Pancreas (tissue), 10 donors: ENCODE measurements at regions not wholly inside any gene's neighbourhood (a gene's known extent, or its start where the extent isn't known, plus 50 kb on each side); places are given as distances from the start of the nearest gene placed in this dataset.

Experiments used
- ATAC-seq, 4 donors: fragments of 200-7000 bp; cut with Tn5 transposase; one replicate each; pipeline versions ENCODE4 v1.8.0 to v1.9.1; 2020; ENCODE audit warnings: mild to moderate bottlenecking in 4 of 4, moderate library complexity in 4 of 4
- DNase-seq, 6 donors: peaks; one replicate each; pipeline ENCODE4 v3.0.0-alpha.2; 2020
- FAIRE-seq: peaks from 2 replicates; lab custom pipeline; 2012; peaks lifted over from hg19 to GRCh38; lab: Jason Lieb, UNC
- H3K27ac ChIP-seq, 4 donors: fragments of 200-600 bp; sonication (generic); 1 replicate in 3 of 4; 2 replicates in 1 of 4; pipeline versions ENCODE4 v1.5.0 to v1.8.0; 2020
- H3K27me3 ChIP-seq, 4 donors: fragments of 200-600 bp; one replicate each; pipeline ENCODE4 v1.8.0; 2021
- H3K36me3 ChIP-seq, 3 donors: fragments of 200-600 bp; sonication (generic) in 1 of 3; one replicate each; pipeline versions ENCODE4 v1.5.0 to v1.8.0; 2020 to 2021
- H3K4me1 ChIP-seq, 3 donors: fragments of 200-600 bp; one replicate each; pipeline ENCODE4 v1.8.0; 2021
- H3K4me3 ChIP-seq, 4 donors: fragments of 200-600 bp; sonication (generic) in 2 of 4; one replicate each; pipeline versions ENCODE4 v1.5.0 to v1.8.0; 2020 to 2021
- H3K9me3 ChIP-seq, 4 donors: fragments of 200-600 bp; one replicate each; pipeline ENCODE4 v1.8.0; 2021
- CTCF ChIP-seq, 4 donors: fragments of 200-600 bp; sonication (generic) in 3 of 4; IDR thresholded peaks; one replicate each; pipeline versions ENCODE4 v1.5.0 to v1.8.0; 2021; ENCODE audit warnings: antibody characterized with exemption in 4 of 4
- WGBS, 2 donors: extraction: QIAGEN DNeasy Blood & Tissue Kit; methylation state at CpG; one replicate each; pipeline ENCODE4 v1.1.7; 2013; 5-methylcytosine and 5-hydroxymethylcytosine counted together
- intact Hi-C, 3 donors: fragments of 100-400 bp; cut with DNase I; formaldehyde crosslinking; loops; one replicate each; pipeline versions ENCODE4 v1.11.1 to v1.14.2; 2022
- donor health status: healthy with polysubstance abuse.
- donor health status: DM: no; HTN: no; CAD: no; lungs with moderate emphysema.
- donor health status: DM: no; HTN: no; CAD: no.
- donor health status: control.
- donor health status: control.
- donor health status: Bipolar disorder and iron deficiency.
- donor health status: DM: yes; HTN: yes; CAD: no.
- donor health status: DM: no; HTN: no; CAD: no.
- donor health status: DM: no; HTN: no; CAD: no.
- donor health status: DM: yes; HTN: yes; CAD: no.

- DNase-seq (no peak), ATAC-seq (no peak), FAIRE-seq (no peak)
- Histone ChIP-seq H3K4me3 (no peak overlapping the region), H3K27me3 (no peaks in the 10 kb centered on the region), H3K4me1 (no peaks in the 10 kb centered on the region), H3K9me3 (no peaks in the 10 kb centered on the region), H3K27ac (no peak overlapping the region), H3K36me3 (no peaks in the 10 kb centered on the region)
- intact Hi-C loops, result no loop called here
- no peak for TF ChIP-seq CTCF (IDR thresholded peaks at IDR 0.05)
- WGBS, 2 donors, result 65 to 72% methylated on average over 2 of the region's 2 CpGs
These were observed 567.4 kb upstream of the PCDH15 start for GRCh38 chr10:55368467-55368866.

GRCh38 chr10:55367555-55367954 is 566.5 kb upstream of the PCDH15 start:
- Histone ChIP-seq H3K4me3 (no peak overlapping the region), H3K27me3 (no peaks in the 10 kb centered on the region), H3K36me3 (no peaks in the 10 kb centered on the region), H3K27ac (no peak overlapping the region), H3K9me3 (no peaks in the 10 kb centered on the region), H3K4me1 (no peaks in the 10 kb centered on the region)
- DNase-seq (no peak), ATAC-seq (no peak), FAIRE-seq (no peak)
- TF ChIP-seq CTCF (IDR thresholded peaks at IDR 0.05), result no peak
- intact Hi-C loops, result no loop called here

- WGBS, 2 donors, result 73 to 86% methylated on average over 2 of the region's 2 CpGs
- no peak for ATAC-seq
These were observed 557.5 kb upstream of the PCDH15 start for GRCh38 chr10:55358539-55358938.

GRCh38 chr10:55353414-55353813 is 552.4 kb upstream of the PCDH15 start:
- Histone ChIP-seq H3K36me3 (no peaks in the 10 kb centered on the region), H3K4me3 (no peak overlapping the region), H3K4me1 (no peaks in the 10 kb centered on the region), H3K9me3 (no peaks in the 10 kb centered on the region), H3K27ac (no peak overlapping the region), H3K27me3 (no peaks in the 10 kb centered on the region)
- DNase-seq, result no peak
- no peak for FAIRE-seq
- no peak for TF ChIP-seq CTCF (IDR thresholded peaks at IDR 0.05)
- intact Hi-C loops, result no loop called here
- WGBS, 2 donors, result 38 to 41% methylated on average over 1 of the region's 1 CpG
- no peak for ATAC-seq

More at GRCh38 chr10:55358539-55358938, 557.5 kb upstream of the PCDH15 start:
- H3K4me3 ChIP-seq, result no peak overlapping the region
- no peaks in the 10 kb centered on the region for H3K27me3 ChIP-seq
- no peaks in the 10 kb centered on the region for H3K9me3 ChIP-seq
- no peaks in the 10 kb centered on the region for H3K36me3 ChIP-seq
- no peaks in the 10 kb centered on the region for H3K4me1 ChIP-seq
- no peak for TF ChIP-seq CTCF (IDR thresholded peaks at IDR 0.05)
- DNase-seq, result no peak
- no peak for FAIRE-seq
- no peak overlapping the region for H3K27ac ChIP-seq
- intact Hi-C loops, result no loop called here

- Histone ChIP-seq H3K9me3 (no peaks in the 10 kb centered on the region), H3K27me3 (no peaks in the 10 kb centered on the region), H3K36me3 (no peaks in the 10 kb centered on the region), H3K27ac (no peak overlapping the region), H3K4me1 (no peaks in the 10 kb centered on the region), H3K4me3 (no peak overlapping the region)
- DNase-seq (no peak), FAIRE-seq (no peak), ATAC-seq (no peak)
- no peak for TF ChIP-seq CTCF (IDR thresholded peaks at IDR 0.05)
- 35 to 41% methylated on average over 2 of the region's 2 CpGs for WGBS, 2 donors
- intact Hi-C loops, result no loop called here
These were observed 550.4 kb upstream of the PCDH15 start for GRCh38 chr10:55351431-55351830.
